Glutamatergic neuron (in vitro differentiated cells): ENCODE measurements at regions not wholly inside any gene's neighbourhood (a gene's known extent, or its start where the extent isn't known, plus 50 kb on each side); places are given as distances from the start of the nearest gene placed in this dataset.

ENCODE experiments used
- DNase-seq: peaks from one replicate; pipeline ENCODE4 v3.0.0; 2022
- H3K27ac Mint-ChIP-seq: one replicate; pipeline ENCODE4 v1.8.0; 2020; ENCODE audit warnings: mild to moderate bottlenecking, mixed read lengths, inconsistent platforms; ENCODE audit not compliant: unreplicated experiment
- H3K27me3 Mint-ChIP-seq: one replicate; pipeline ENCODE4 v1.8.0; 2020; ENCODE audit warnings: mild to moderate bottlenecking, moderate library complexity, mixed read lengths, inconsistent platforms; ENCODE audit not compliant: unreplicated experiment
- H3K36me3 Mint-ChIP-seq: one replicate; pipeline ENCODE4 v1.8.0; 2020; ENCODE audit warnings: mild to moderate bottlenecking, mixed read lengths, inconsistent platforms; ENCODE audit not compliant: unreplicated experiment
- H3K4me1 Mint-ChIP-seq: one replicate; pipeline ENCODE4 v1.8.0; 2020; ENCODE audit warnings: mild to moderate bottlenecking, low read depth, mixed read lengths, inconsistent platforms; ENCODE audit not compliant: unreplicated experiment
- H3K4me3 Mint-ChIP-seq: one replicate; pipeline ENCODE4 v1.8.0; 2020; ENCODE audit warnings: mild to moderate bottlenecking, mixed read lengths, inconsistent platforms; ENCODE audit not compliant: unreplicated experiment
- H3K9me3 Mint-ChIP-seq: one replicate; pipeline ENCODE4 v1.8.0; 2020; ENCODE audit warnings: mild to moderate bottlenecking, moderate library complexity, mixed read lengths, inconsistent platforms; ENCODE audit not compliant: unreplicated experiment
- CTCF ChIP-seq: fragments of 200-600 bp; sonication (generic); IDR thresholded peaks from one replicate; pipeline ENCODE4 v1.5.0; 2021; ENCODE audit not compliant: partially characterized antibody, unreplicated experiment

- no peak overlapping the region for H3K27ac Mint-ChIP-seq
- no peak for DNase-seq
- peaks cover 5% of the 10 kb centered on the region for H3K27me3 Mint-ChIP-seq
- no peak for TF ChIP-seq CTCF
- H3K4me1 Mint-ChIP-seq, result peaks cover 14% of the 10 kb centered on the region
- H3K4me3 Mint-ChIP-seq, result no peak overlapping the region
- H3K36me3 Mint-ChIP-seq, result peaks cover 4% of the 10 kb centered on the region
- peaks cover under 1% of the 10 kb centered on the region for H3K9me3 Mint-ChIP-seq
Observed at GRCh38 chr5:61790007-61790406, 457.9 kb downstream of the ZSWIM6 start.

GRCh38 chr5:61790678-61791077 is 458.6 kb downstream of the ZSWIM6 start:
- no peak for TF ChIP-seq CTCF
- Mint-ChIP-seq H3K4me1 (peaks cover 14% of the 10 kb centered on the region), H3K4me3 (no peak overlapping the region), H3K36me3 (peaks cover 4% of the 10 kb centered on the region), H3K27ac (no peak overlapping the region), H3K27me3 (peaks cover 5% of the 10 kb centered on the region), H3K9me3 (peaks cover 1% of the 10 kb centered on the region)
- DNase-seq, result no peak

GRCh38 chr5:61796773-61797172 is 464.7 kb downstream of the ZSWIM6 start:
- no peak for TF ChIP-seq CTCF
- H3K27me3 Mint-ChIP-seq, result peaks cover 3% of the 10 kb centered on the region
- H3K27ac Mint-ChIP-seq, result no peak overlapping the region
- no peaks in the 10 kb centered on the region for H3K4me1 Mint-ChIP-seq
- H3K4me3 Mint-ChIP-seq, result no peak overlapping the region
- no peak for DNase-seq
- H3K36me3 Mint-ChIP-seq, result no peaks in the 10 kb centered on the region
- peaks cover 1% of the 10 kb centered on the region for H3K9me3 Mint-ChIP-seq

GRCh38 chr5:61800450-61800849 is 468.4 kb downstream of the ZSWIM6 start:
- no peak for TF ChIP-seq CTCF
- DNase-seq, result no peak
- Mint-ChIP-seq H3K4me1 (no peaks in the 10 kb centered on the region), H3K27ac (no peak overlapping the region), H3K4me3 (no peak overlapping the region), H3K27me3 (no peaks in the 10 kb centered on the region), H3K9me3 (no peaks in the 10 kb centered on the region), H3K36me3 (no peaks in the 10 kb centered on the region)

- Mint-ChIP-seq H3K9me3 (no peaks in the 10 kb centered on the region), H3K4me1 (no peaks in the 10 kb centered on the region), H3K27ac (no peak overlapping the region), H3K27me3 (peaks cover 4% of the 10 kb centered on the region), H3K4me3 (no peak overlapping the region), H3K36me3 (no peaks in the 10 kb centered on the region)
- DNase-seq, result no peak
- no peak for TF ChIP-seq CTCF
Observed at GRCh38 chr5:61801174-61801573, 469.1 kb downstream of the ZSWIM6 start.
